ENCODE measurements at regions not wholly inside any gene's neighbourhood (a gene's known extent, or its start where the extent isn't known, plus 50 kb on each side); places are given as distances from the start of the nearest gene placed in this dataset.

GRCh38 chr3:189460511-189460910 lies 170.7 kb upstream of the TP63 start:
- Histone ChIP-seq H3K36me3 (ENCODE audit: control insufficient read depth, insufficient read depth, low read length) (no peaks in the 10 kb centered on the region), H3K4me2 (ENCODE audit: insufficient read depth, low read length) (no peak overlapping the region), H3K9ac (ENCODE audit: insufficient read depth in 1 of 2, low read depth in 2 of 2, low read length in 2 of 2) (no peak overlapping the region), H3K27me3 (ENCODE audit: control insufficient read depth in 2 of 2, insufficient read depth in 2 of 2, low read length in 2 of 2) (no peaks in the 10 kb centered on the region), H2AFZ (ENCODE audit: low read depth, low read length) (no peak overlapping the region), H3K4me1 (replicated peaks in 1 of 2; ENCODE audit: control insufficient read depth in 2 of 2, insufficient read depth in 2 of 2, low read length in 2 of 2) (no peaks in the 10 kb centered on the region), H3K4me3 (no peak overlapping the region), H3K9me1 (ENCODE audit: control insufficient read depth, insufficient read depth, low read length) (no peaks in the 10 kb centered on the region), H3K27ac (ENCODE audit: extremely low read depth, low read depth, low read length) (no peak overlapping the region), H4K20me1 (replicated peaks; ENCODE audit: control insufficient read depth, insufficient read depth, low read length) (no peaks in the 10 kb centered on the region), H3K9me3 (replicated peaks; ENCODE audit: control insufficient read depth, insufficient read depth, low read depth, low read length) (no peaks in the 10 kb centered on the region), H3K79me2 (ENCODE audit: control insufficient read depth, insufficient read depth, low read length) (no peaks in the 10 kb centered on the region)
- ChIA-PET CTCF (ENCODE audit: low intra/inter-chr PET ratio) (no interaction called here), POLR2A (no interaction called here)
- no peak for ATAC-seq
- WGBS (ENCODE audit: insufficient coverage, low coverage, missing lambda C conversion rate) = 0% methylated on average over 2 of the region's 2 CpGs
- intact Hi-C loops (cut with micrococcal nuclease) = no loop called here
- in situ Hi-C loops (cut with MboI) = no loop called here
- no peak for FAIRE-seq
- no peak for DNase-seq (ENCODE audit: extremely low read depth in 1 of 4, low spot score in 3 of 4)
- BruUV-seq (replicated peaks) = no TSS peak
- TF ChIP-seq PCBP1 (IDR thresholded peaks at IDR 0.05; ENCODE audit: low read depth, low read length, poor library complexity, severe bottlenecking) (no peak), KAT7 (CRISPR knock-in tag; IDR thresholded peaks at IDR 0.05; ENCODE audit: borderline replicate concordance) (no peak), THAP7 (CRISPR knock-in tag; IDR thresholded peaks at IDR 0.05) (no peak), ARID1B (IDR thresholded peaks at IDR 0.05) (no peak), ZBTB2 (IDR thresholded peaks at IDR 0.05) (no peak), HES1 (IDR thresholded peaks at IDR 0.05; ENCODE audit: low read depth) (no peak), POLR2AphosphoS2 (IDR thresholded peaks at IDR 0.05; ENCODE audit: low read length) (no peak), ZC3H8 (IDR thresholded peaks at IDR 0.05) (no peak), NR2C1 (IDR thresholded peaks at IDR 0.05) (no peak), NR2C1 (tag; IDR thresholded peaks at IDR 0.05) (no peak), ZBTB7A (IDR thresholded peaks at IDR 0.05; ENCODE audit: borderline replicate concordance, control insufficient read depth, low read depth, low read length) (no peak), ELF4 (CRISPR knock-in tag; IDR thresholded peaks at IDR 0.05) (no peak), ZNF75A (CRISPR knock-in tag; IDR thresholded peaks at IDR 0.05) (no peak), ZMIZ1 (IDR thresholded peaks at IDR 0.05; ENCODE audit: low read depth in 2 of 2, low read length in 2 of 2) (no peak), ZBTB26 (CRISPR knock-in tag; IDR thresholded peaks at IDR 0.05) (no peak)

Data from K562 (cell line).